PC-3 (cell line): ENCODE measurements at regions not wholly inside any gene's neighbourhood (a gene's known extent, or its start where the extent isn't known, plus 50 kb on each side); places are given as distances from the start of the nearest gene placed in this dataset.

ENCODE experiments used
- EZH2 ChIP-seq: fragments of 300-600 bp; sonication (generic); IDR thresholded peaks from one replicate; pipeline ENCODE4 v1.6.1; 2017; ENCODE audit warnings: antibody characterized with exemption, mild to moderate bottlenecking, low read length; ENCODE audit not compliant: unreplicated experiment
- EZH2phosphoT487 ChIP-seq: fragments of 300-600 bp; sonication (generic); IDR thresholded peaks from 2 replicates; pipeline ENCODE4 v1.6.1; 2018; ENCODE audit warnings: mild to moderate bottlenecking, antibody characterized with exemption, low read length, borderline replicate concordance
- TF ChIP-seq, protein P1 (sequence below): fragments of 300-600 bp; sonication (generic); conservative IDR thresholded peaks from 2 replicates; pipeline ENCODE4 v1.5.1; 2017; ENCODE audit warnings: antibody characterized with exemption, low read depth, mild to moderate bottlenecking, low read length

DNA sequence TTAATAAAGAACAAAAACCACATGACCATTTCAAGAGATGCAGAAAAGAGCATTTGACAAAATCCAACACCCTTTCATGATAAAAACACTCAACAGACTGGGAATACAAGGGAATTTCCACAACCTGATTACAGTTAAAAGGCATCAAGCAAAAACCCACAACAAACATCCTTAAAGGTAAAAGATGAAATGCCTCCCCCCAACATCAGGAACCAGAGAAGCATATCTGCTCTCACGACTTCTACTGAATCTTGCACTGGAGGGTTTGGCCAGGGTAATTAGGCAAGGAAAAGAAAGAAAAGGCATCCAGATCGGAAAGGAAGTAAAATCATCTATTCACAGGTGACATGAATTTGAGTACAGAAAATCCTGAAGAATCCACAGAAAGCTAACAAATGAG, 59.5 kb upstream of the SFMBT2 start:
- TF ChIP-seq, protein P1, sequence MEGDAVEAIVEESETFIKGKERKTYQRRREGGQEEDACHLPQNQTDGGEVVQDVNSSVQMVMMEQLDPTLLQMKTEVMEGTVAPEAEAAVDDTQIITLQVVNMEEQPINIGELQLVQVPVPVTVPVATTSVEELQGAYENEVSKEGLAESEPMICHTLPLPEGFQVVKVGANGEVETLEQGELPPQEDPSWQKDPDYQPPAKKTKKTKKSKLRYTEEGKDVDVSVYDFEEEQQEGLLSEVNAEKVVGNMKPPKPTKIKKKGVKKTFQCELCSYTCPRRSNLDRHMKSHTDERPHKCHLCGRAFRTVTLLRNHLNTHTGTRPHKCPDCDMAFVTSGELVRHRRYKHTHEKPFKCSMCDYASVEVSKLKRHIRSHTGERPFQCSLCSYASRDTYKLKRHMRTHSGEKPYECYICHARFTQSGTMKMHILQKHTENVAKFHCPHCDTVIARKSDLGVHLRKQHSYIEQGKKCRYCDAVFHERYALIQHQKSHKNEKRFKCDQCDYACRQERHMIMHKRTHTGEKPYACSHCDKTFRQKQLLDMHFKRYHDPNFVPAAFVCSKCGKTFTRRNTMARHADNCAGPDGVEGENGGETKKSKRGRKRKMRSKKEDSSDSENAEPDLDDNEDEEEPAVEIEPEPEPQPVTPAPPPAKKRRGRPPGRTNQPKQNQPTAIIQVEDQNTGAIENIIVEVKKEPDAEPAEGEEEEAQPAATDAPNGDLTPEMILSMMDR, result no peak
- no peak for TF ChIP-seq EZH2
- TF ChIP-seq EZH2phosphoT487, result no peak
